Pancreas (tissue), 10 donors: ENCODE measurements at regions not wholly inside any gene's neighbourhood (a gene's known extent, or its start where the extent isn't known, plus 50 kb on each side); places are given as distances from the start of the nearest gene placed in this dataset.

Experiments
- ATAC-seq, 4 donors: fragments of 200-7000 bp; cut with Tn5 transposase; one replicate each; pipeline versions ENCODE4 v1.8.0 to v1.9.1; 2020; ENCODE audit warnings: mild to moderate bottlenecking in 4 of 4, moderate library complexity in 4 of 4
- DNase-seq, 6 donors: peaks; one replicate each; pipeline ENCODE4 v3.0.0-alpha.2; 2020
- FAIRE-seq: peaks from 2 replicates; lab custom pipeline; 2012; peaks lifted over from hg19 to GRCh38; lab: Jason Lieb, UNC
- H3K27ac ChIP-seq, 4 donors: fragments of 200-600 bp; sonication (generic); 1 replicate in 3 of 4; 2 replicates in 1 of 4; pipeline versions ENCODE4 v1.5.0 to v1.8.0; 2020
- H3K27me3 ChIP-seq, 4 donors: fragments of 200-600 bp; one replicate each; pipeline ENCODE4 v1.8.0; 2021
- H3K36me3 ChIP-seq, 3 donors: fragments of 200-600 bp; sonication (generic) in 1 of 3; one replicate each; pipeline versions ENCODE4 v1.5.0 to v1.8.0; 2020 to 2021
- H3K4me1 ChIP-seq, 3 donors: fragments of 200-600 bp; one replicate each; pipeline ENCODE4 v1.8.0; 2021
- H3K4me3 ChIP-seq, 4 donors: fragments of 200-600 bp; sonication (generic) in 2 of 4; one replicate each; pipeline versions ENCODE4 v1.5.0 to v1.8.0; 2020 to 2021
- H3K9me3 ChIP-seq, 4 donors: fragments of 200-600 bp; one replicate each; pipeline ENCODE4 v1.8.0; 2021
- WGBS, 2 donors: extraction: QIAGEN DNeasy Blood & Tissue Kit; methylation state at CpG; one replicate each; pipeline ENCODE4 v1.1.7; 2013; 5-methylcytosine and 5-hydroxymethylcytosine counted together
- intact Hi-C, 3 donors: fragments of 100-400 bp; cut with DNase I; formaldehyde crosslinking; loops; one replicate each; pipeline versions ENCODE4 v1.11.1 to v1.14.2; 2022
- TF ChIP-seq, protein P1 (sequence below), 4 donors: fragments of 200-600 bp; sonication (generic) in 3 of 4; IDR thresholded peaks; one replicate each; pipeline versions ENCODE4 v1.5.0 to v1.8.0; 2021; ENCODE audit warnings: antibody characterized with exemption in 4 of 4
- donor health status: healthy with polysubstance abuse.
- donor health status: DM: no; HTN: no; CAD: no; lungs with moderate emphysema.
- donor health status: DM: no; HTN: no; CAD: no.
- donor health status: control.
- donor health status: control.
- donor health status: Bipolar disorder and iron deficiency.
- donor health status: DM: yes; HTN: yes; CAD: no.
- donor health status: DM: no; HTN: no; CAD: no.
- donor health status: DM: no; HTN: no; CAD: no.
- donor health status: DM: yes; HTN: yes; CAD: no.

DNA sequence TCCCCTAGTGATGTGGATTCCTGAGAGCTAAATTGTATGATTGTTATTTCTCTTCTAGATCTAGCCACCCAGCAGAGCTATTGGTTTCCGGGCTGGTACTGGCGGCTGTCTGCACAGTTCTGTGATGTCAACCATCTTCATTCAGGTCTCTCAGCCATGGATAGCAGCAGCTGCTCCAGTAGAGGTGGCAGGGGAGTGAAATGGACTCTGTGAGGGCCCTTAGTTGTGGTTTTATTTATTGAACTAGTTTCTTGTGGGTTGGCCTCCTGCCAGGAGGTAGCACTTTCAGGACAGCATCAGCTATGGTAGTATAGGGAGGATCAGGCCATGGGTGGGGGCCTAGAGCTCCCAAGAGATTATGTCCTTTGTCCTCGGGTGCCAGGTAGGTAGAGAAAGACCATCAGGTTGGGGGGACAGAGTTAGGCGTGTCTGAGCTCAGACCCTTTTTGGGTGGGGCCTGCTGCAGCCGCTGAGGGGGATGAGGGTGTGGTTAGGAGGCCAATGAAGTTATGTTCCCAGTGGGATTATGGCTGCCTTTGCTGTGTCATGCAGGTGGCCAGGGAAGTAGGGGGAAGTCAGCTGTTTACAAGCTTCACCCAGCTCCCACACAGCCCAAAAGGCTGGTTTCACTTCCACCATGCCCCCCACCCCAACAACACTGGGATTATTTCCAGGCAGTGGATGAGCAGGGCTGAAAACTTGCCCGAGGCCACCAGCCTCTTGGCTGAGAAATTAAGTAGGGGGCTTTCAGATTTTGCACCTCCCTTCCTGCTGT is 55.1 kb upstream of the RGS4 start:
- 63 to 66% methylated on average over 6 of the region's 6 CpGs for WGBS, 2 donors
- Histone ChIP-seq H3K9me3 (peaks cover 0 to 2% (median 0%) of the 10 kb centered on the region in 4 donors), H3K36me3 (no peaks in the 10 kb centered on the region), H3K4me3 (no peak overlapping the region), H3K4me1 (no peaks in the 10 kb centered on the region), H3K27ac (no peak overlapping the region), H3K27me3 (peaks cover 0 to 3% (median 0%) of the 10 kb centered on the region in 4 donors)
- DNase-seq = no peak
- FAIRE-seq = no peak
- intact Hi-C loops = no loop called here
- no peak for ATAC-seq
- TF ChIP-seq, protein P1, sequence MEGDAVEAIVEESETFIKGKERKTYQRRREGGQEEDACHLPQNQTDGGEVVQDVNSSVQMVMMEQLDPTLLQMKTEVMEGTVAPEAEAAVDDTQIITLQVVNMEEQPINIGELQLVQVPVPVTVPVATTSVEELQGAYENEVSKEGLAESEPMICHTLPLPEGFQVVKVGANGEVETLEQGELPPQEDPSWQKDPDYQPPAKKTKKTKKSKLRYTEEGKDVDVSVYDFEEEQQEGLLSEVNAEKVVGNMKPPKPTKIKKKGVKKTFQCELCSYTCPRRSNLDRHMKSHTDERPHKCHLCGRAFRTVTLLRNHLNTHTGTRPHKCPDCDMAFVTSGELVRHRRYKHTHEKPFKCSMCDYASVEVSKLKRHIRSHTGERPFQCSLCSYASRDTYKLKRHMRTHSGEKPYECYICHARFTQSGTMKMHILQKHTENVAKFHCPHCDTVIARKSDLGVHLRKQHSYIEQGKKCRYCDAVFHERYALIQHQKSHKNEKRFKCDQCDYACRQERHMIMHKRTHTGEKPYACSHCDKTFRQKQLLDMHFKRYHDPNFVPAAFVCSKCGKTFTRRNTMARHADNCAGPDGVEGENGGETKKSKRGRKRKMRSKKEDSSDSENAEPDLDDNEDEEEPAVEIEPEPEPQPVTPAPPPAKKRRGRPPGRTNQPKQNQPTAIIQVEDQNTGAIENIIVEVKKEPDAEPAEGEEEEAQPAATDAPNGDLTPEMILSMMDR (IDR thresholded peaks at IDR 0.05) = no peak

DNA sequence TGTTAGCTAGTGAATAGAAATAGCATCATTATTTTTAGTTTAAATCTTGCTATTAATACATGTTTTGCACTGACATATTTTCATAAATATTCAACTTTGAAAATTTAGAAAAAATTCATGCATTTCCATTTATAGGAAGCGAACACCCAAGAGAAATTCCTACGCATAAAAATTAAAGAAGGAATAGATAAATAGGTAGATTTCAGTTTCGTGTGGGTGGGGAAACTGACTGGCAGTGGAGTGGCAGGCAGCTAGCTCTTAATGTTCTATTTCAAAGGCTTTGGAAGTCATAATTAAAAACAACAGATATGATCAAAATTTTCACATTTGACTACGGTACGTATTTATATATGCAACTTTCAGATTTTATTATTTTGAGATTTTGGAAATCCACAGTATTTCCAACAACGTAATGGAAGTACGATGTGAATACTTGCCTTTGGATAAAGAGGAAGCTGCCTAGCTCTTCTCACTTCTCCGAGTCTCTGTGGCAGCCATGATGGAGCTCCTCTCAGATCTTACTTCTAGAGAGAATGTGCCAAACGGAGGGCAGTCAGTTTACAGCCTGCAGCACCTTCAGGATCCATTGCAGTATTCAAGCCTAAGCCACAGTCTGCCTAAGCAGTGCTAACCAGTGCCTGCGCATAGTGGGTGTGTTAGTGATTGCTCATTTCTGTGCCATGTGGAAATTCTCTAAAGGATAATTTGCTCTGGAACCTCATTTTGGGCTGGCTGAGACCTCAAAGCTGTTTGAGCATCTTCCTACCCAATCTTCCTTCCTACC is 62.9 kb upstream of the RGS4 start:
- WGBS, 2 donors = 71 to 85% methylated on average over 10 of the region's 10 CpGs
- no peak for DNase-seq
- intact Hi-C loops = no loop called here
- no peak for ATAC-seq
- Histone ChIP-seq H3K4me3 (no peak overlapping the region), H3K36me3 (no peaks in the 10 kb centered on the region), H3K27me3 (peaks cover 0 to 3% (median 0%) of the 10 kb centered on the region in 4 donors), H3K27ac (no peak overlapping the region), H3K4me1 (no peaks in the 10 kb centered on the region), H3K9me3 (no peaks in the 10 kb centered on the region)
- no peak for FAIRE-seq
- TF ChIP-seq, protein P1 (IDR thresholded peaks at IDR 0.05) = no peak

DNA sequence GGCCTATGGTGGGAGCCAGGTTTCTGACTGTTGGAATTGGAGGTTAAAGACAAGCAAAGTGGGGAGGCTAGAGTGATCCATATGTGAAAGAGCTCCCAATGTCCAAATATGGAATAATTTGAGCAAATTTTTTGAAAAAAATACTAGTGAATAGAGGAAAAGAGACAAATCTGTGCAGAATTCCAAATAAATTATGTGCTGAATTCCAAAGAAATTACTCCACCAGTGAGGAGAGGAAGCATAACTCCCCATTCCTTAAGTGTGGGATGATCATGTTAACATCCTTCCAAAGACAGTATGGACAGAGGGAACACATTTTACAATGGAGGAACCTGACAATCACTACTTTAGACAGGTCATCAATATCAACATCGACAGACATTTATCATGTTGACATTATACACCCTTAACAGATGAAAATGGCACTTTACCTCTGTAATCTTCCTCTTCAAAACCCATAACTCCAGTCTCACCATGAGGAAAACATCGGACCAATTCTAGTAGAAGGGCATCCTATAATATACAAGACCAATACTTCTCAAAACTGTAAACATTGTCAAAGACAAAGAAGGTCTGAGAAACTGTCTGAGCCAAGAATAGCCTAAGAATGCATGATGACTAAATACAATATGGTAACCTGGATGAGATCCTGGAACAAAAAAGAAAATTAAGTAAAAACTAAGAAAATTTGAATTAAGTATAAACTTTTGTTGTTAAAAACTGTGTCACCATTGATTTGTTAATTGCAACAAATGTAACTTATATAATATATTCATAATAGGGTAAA is 71.5 kb upstream of the RGS4 start:
- Histone ChIP-seq H3K36me3 (no peaks in the 10 kb centered on the region), H3K27ac (no peak overlapping the region), H3K4me1 (no peaks in the 10 kb centered on the region), H3K27me3 (peaks cover 0 to 5% (median 0%) of the 10 kb centered on the region in 4 donors), H3K9me3 (no peaks in the 10 kb centered on the region), H3K4me3 (no peak overlapping the region)
- TF ChIP-seq, protein P1 (IDR thresholded peaks at IDR 0.05) = no peak
- FAIRE-seq = no peak
- ATAC-seq = no peak
- intact Hi-C loops = no loop called here
- DNase-seq = no peak
- 69 to 75% methylated on average over 2 of the region's 2 CpGs for WGBS, 2 donors

DNA sequence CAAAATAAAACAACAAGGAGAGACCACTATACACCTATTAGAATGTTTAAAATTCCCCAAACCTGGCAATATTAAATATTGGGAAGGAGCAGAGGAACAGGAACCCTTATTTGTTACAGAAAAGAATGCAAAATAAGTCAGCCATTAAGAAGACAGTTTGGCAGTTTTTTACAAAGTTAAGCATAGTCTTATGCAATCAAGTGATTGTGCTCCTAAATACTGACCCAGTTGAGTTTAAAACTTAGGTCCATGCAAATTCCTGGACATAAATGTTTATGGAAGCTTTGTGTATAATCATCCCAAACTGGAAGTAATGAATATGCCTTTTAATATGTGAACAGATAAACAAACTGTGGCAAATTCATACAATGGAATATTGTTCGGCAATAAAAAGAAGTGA is 72.9 kb upstream of the RGS4 start:
- Histone ChIP-seq H3K9me3 (no peaks in the 10 kb centered on the region), H3K4me3 (no peak overlapping the region), H3K36me3 (no peaks in the 10 kb centered on the region), H3K4me1 (no peaks in the 10 kb centered on the region), H3K27me3 (peaks cover 0 to 5% (median 0%) of the 10 kb centered on the region in 4 donors), H3K27ac (no peak overlapping the region)
- ATAC-seq (no peak), DNase-seq (no peak), FAIRE-seq (no peak)
- TF ChIP-seq, protein P1 (IDR thresholded peaks at IDR 0.05) = no peak
- intact Hi-C loops = no loop called here
- WGBS, 2 donors = 91 to 94% methylated on average over 1 of the region's 1 CpG
